GM23248 (cell line): ENCODE measurements at regions not wholly inside any gene's neighbourhood (a gene's known extent, or its start where the extent isn't known, plus 50 kb on each side); places are given as distances from the start of the nearest gene placed in this dataset.

Source experiments
- DNase-seq: peaks from one replicate; pipeline ENCODE4 v3.0.0-alpha.2; 2015
- H2AFZ ChIP-seq: fragments of 200-600 bp; sonication (generic); 2 replicates; pipeline ENCODE4 v1.6.1; 2016; ENCODE audit warnings: antibody characterized with exemption
- H3F3A ChIP-seq: fragments of 200-600 bp; sonication (generic); 2 replicates; pipeline ENCODE4 v1.6.1; 2016; ENCODE audit warnings: mild to moderate bottlenecking, antibody characterized with exemption, mixed run types; ENCODE audit not compliant: insufficient read depth
- H3K27ac ChIP-seq: fragments of 200-600 bp; sonication (generic); 2 replicates; pipeline ENCODE4 v1.5.1; 2016; ENCODE audit warnings: mild to moderate bottlenecking
- H3K27me3 ChIP-seq: fragments of 200-600 bp; sonication (generic); replicated peaks from 2 replicates; pipeline ENCODE4 v1.6.1; 2016; ENCODE audit warnings: mild to moderate bottlenecking; ENCODE audit not compliant: insufficient read depth
- H3K36me3 ChIP-seq: fragments of 200-600 bp; sonication (generic); 2 replicates; pipeline ENCODE4 v1.6.1; 2016; ENCODE audit warnings: low read depth, mild to moderate bottlenecking
- H3K4me1 ChIP-seq: fragments of 200-600 bp; sonication (generic); 2 replicates; pipeline ENCODE4 v1.6.1; 2016; ENCODE audit warnings: mild to moderate bottlenecking; ENCODE audit not compliant: insufficient read depth
- H3K4me2 ChIP-seq: fragments of 200-600 bp; sonication (generic); one replicate; pipeline ENCODE4 v1.6.1; 2016; ENCODE audit warnings: mild to moderate bottlenecking; ENCODE audit not compliant: unreplicated experiment
- H3K4me3 ChIP-seq: fragments of 200-600 bp; sonication (generic); 2 replicates; pipeline ENCODE4 v1.5.1; 2016; ENCODE audit warnings: mild to moderate bottlenecking
- H3K79me2 ChIP-seq: fragments of 200-600 bp; sonication (generic); 2 replicates; pipeline ENCODE4 v1.6.1; 2016; ENCODE audit warnings: mild to moderate bottlenecking; ENCODE audit not compliant: insufficient read depth
- H3K9ac ChIP-seq: fragments of 200-600 bp; sonication (generic); 2 replicates; pipeline ENCODE4 v1.6.1; 2016; ENCODE audit warnings: mild to moderate bottlenecking
- H3K9me2 ChIP-seq: fragments of 200-600 bp; sonication (generic); 2 replicates; pipeline ENCODE4 v1.6.1; 2016; ENCODE audit warnings: mixed run types, mild to moderate bottlenecking, moderate library complexity; ENCODE audit not compliant: insufficient read depth
- H3K9me3 ChIP-seq: fragments of 200-600 bp; sonication (generic); one replicate; pipeline ENCODE4 v1.6.1; 2017; ENCODE audit warnings: low read depth
- H4K20me1 ChIP-seq: fragments of 200-600 bp; sonication (generic); 2 replicates; pipeline ENCODE4 v1.6.0; 2016; ENCODE audit not compliant: insufficient read depth
- EZH2 ChIP-seq: fragments of 200-600 bp; sonication (generic); IDR thresholded peaks from 2 replicates; pipeline ENCODE4 v1.6.1; 2018; ENCODE audit warnings: antibody characterized with exemption, mild to moderate bottlenecking; ENCODE audit not compliant: insufficient read depth, poor library complexity, severe bottlenecking
- EZH2phosphoT487 ChIP-seq: fragments of 200-600 bp; sonication (generic); IDR thresholded peaks from 2 replicates; pipeline ENCODE4 v1.6.1; 2018; ENCODE audit warnings: antibody characterized with exemption, moderate library complexity, mild to moderate bottlenecking, low read depth; ENCODE audit not compliant: insufficient read depth
- WGBS, 2 experiments: methylation state at CpG; one replicate each; pipeline ENCODE4 v1.1.6; 2015 to 2017; ENCODE audit warnings: low lambda C conversion rate in 2 of 2, low coverage in 1 of 2; ENCODE audit errors: missing lambda C conversion rate in 2 of 2; 5-methylcytosine and 5-hydroxymethylcytosine counted together
- in situ Hi-C: fragments of 300-500 bp; cut with MboI; formaldehyde crosslinking; loops from 2 replicates; pipeline ENCODE4 v1.15.0; 2020

- in situ Hi-C loops = no loop called here
Observed at GRCh38 chr4:12926189-12927066, 557.7 kb downstream of the RAB28 start.

GRCh38 chr4:12924728-12925320, 559.3 kb downstream of the RAB28 start:
- Histone ChIP-seq H3K27me3 (no peaks in the 10 kb centered on the region), H3K36me3 (no peaks in the 10 kb centered on the region), H3K9ac (no peak overlapping the region), H2AFZ (no peak overlapping the region), H3K4me1 (no peaks in the 10 kb centered on the region), H3K79me2 (no peaks in the 10 kb centered on the region), H4K20me1 (no peaks in the 10 kb centered on the region), H3K27ac (no peak overlapping the region), H3K4me3 (no peak overlapping the region), H3K9me3 (no peaks in the 10 kb centered on the region), H3K9me2 (no peaks in the 10 kb centered on the region), H3F3A (no peaks in the 10 kb centered on the region), H3K4me2 (no peak overlapping the region)
- TF ChIP-seq EZH2 = no peak
- TF ChIP-seq EZH2phosphoT487 = no peak
- no peak for DNase-seq
- 17 to 30% methylated on average over 2 of the region's 2 CpGs for WGBS, 2 experiments
- in situ Hi-C loops = no loop called here

More at GRCh38 chr4:12926189-12927066, 557.7 kb downstream of the RAB28 start:
- H3K9ac ChIP-seq = no peak overlapping the region
- H3K9me2 ChIP-seq = no peaks in the 10 kb centered on the region
- no peaks in the 10 kb centered on the region for H3F3A ChIP-seq
- no peak overlapping the region for H3K4me3 ChIP-seq
- no peak overlapping the region for H2AFZ ChIP-seq
- WGBS, 2 experiments = 25 to 30% methylated on average over 5 of the region's 5 CpGs
- no peak overlapping the region for H3K27ac ChIP-seq
- no peaks in the 10 kb centered on the region for H4K20me1 ChIP-seq
- DNase-seq = no peak
- H3K79me2 ChIP-seq = no peaks in the 10 kb centered on the region
- TF ChIP-seq EZH2 = no peak
- no peak for TF ChIP-seq EZH2phosphoT487
- no peaks in the 10 kb centered on the region for H3K9me3 ChIP-seq
- H3K27me3 ChIP-seq = no peaks in the 10 kb centered on the region
- no peaks in the 10 kb centered on the region for H3K4me1 ChIP-seq
- H3K36me3 ChIP-seq = no peaks in the 10 kb centered on the region
- H3K4me2 ChIP-seq = no peak overlapping the region

- no peak overlapping the region for H3K9ac ChIP-seq
- no peaks in the 10 kb centered on the region for H3K27me3 ChIP-seq
- WGBS, 2 experiments = 28 to 35% methylated on average over 4 of the region's 4 CpGs
- H3K4me2 ChIP-seq = no peak overlapping the region
- no peak overlapping the region for H3K4me3 ChIP-seq
- H2AFZ ChIP-seq = no peak overlapping the region
- DNase-seq = no peak
- H3K27ac ChIP-seq = no peak overlapping the region
- no peak for TF ChIP-seq EZH2phosphoT487
- TF ChIP-seq EZH2 = no peak
- no peaks in the 10 kb centered on the region for H3K36me3 ChIP-seq
- no peaks in the 10 kb centered on the region for H3K79me2 ChIP-seq
- H3F3A ChIP-seq = no peaks in the 10 kb centered on the region
- no peaks in the 10 kb centered on the region for H4K20me1 ChIP-seq
- H3K9me3 ChIP-seq = no peaks in the 10 kb centered on the region
- in situ Hi-C loops = no loop called here
- H3K4me1 ChIP-seq = no peaks in the 10 kb centered on the region
- H3K9me2 ChIP-seq = no peaks in the 10 kb centered on the region
Observed at GRCh38 chr4:12924253-12924652, 559.9 kb downstream of the RAB28 start.

- Histone ChIP-seq H3K4me2 (no peak overlapping the region), H3K9ac (no peak overlapping the region), H2AFZ (no peak overlapping the region), H3F3A (no peaks in the 10 kb centered on the region), H3K9me3 (no peaks in the 10 kb centered on the region), H3K36me3 (no peaks in the 10 kb centered on the region), H3K27ac (no peak overlapping the region), H3K4me1 (no peaks in the 10 kb centered on the region), H3K79me2 (no peaks in the 10 kb centered on the region), H3K9me2 (no peaks in the 10 kb centered on the region), H3K27me3 (no peaks in the 10 kb centered on the region), H3K4me3 (no peak overlapping the region), H4K20me1 (no peaks in the 10 kb centered on the region)
- 19 to 34% methylated on average over 2 of the region's 2 CpGs for WGBS, 2 experiments
- TF ChIP-seq EZH2phosphoT487 = no peak
- no peak for TF ChIP-seq EZH2
- in situ Hi-C loops = no loop called here
- DNase-seq = no peak
Observed at GRCh38 chr4:12912896-12913418, 571.2 kb downstream of the RAB28 start.
